Parathyroid adenoma (tissue), 2 donors: ENCODE measurements at regions not wholly inside any gene's neighbourhood (a gene's known extent, or its start where the extent isn't known, plus 50 kb on each side); places are given as distances from the start of the nearest gene placed in this dataset.
"Not testable (repeated sequence)": the region's sequence is repeated elsewhere in the genome, so short reads cannot be mapped to it uniquely, and the experiment has no call there.

Source experiments
- H2AFZ ChIP-seq: fragments of 300-600 bp; sonication (generic); one replicate; pipeline ENCODE4 v1.7.0; 2017; ENCODE audit warnings: antibody characterized with exemption, mild to moderate bottlenecking
- H3K27ac ChIP-seq: fragments of 300-600 bp; sonication (generic); one replicate; pipeline ENCODE4 v1.7.0; 2017
- H3K27me3 ChIP-seq: fragments of 300-600 bp; sonication (generic); one replicate; pipeline ENCODE4 v1.7.0; 2017; ENCODE audit warnings: low read length; ENCODE audit not compliant: control insufficient read depth, insufficient read depth
- H3K36me3 ChIP-seq: fragments of 300-600 bp; sonication (generic); one replicate; pipeline ENCODE4 v1.7.0; 2017; ENCODE audit warnings: low read length; ENCODE audit not compliant: control insufficient read depth, insufficient read depth
- H3K4me1 ChIP-seq: fragments of 300-600 bp; sonication (generic); one replicate; pipeline ENCODE4 v1.7.0; 2017; ENCODE audit warnings: control low read depth
- H3K4me2 ChIP-seq: fragments of 300-600 bp; sonication (generic); one replicate; pipeline ENCODE4 v1.7.0; 2017; ENCODE audit warnings: low read length
- H3K4me3 ChIP-seq: fragments of 300-600 bp; sonication (generic); one replicate; pipeline ENCODE4 v1.7.0; 2017; ENCODE audit warnings: low read depth, low read length
- H3K79me2 ChIP-seq: fragments of 300-600 bp; sonication (generic); one replicate; pipeline ENCODE4 v1.7.0; 2017; ENCODE audit warnings: control low read depth
- H3K9ac ChIP-seq: fragments of 300-600 bp; sonication (generic); one replicate; pipeline ENCODE4 v1.7.0; 2017; ENCODE audit warnings: mild to moderate bottlenecking
- H3K9me3 ChIP-seq: fragments of 300-600 bp; sonication (generic); one replicate; pipeline ENCODE4 v1.7.0; 2017; ENCODE audit warnings: low read length; ENCODE audit not compliant: control insufficient read depth
- TF ChIP-seq, protein P1 (sequence below): fragments of 300-600 bp; sonication (generic); IDR thresholded peaks from one replicate; pipeline ENCODE4 v1.7.0; 2017; ENCODE audit warnings: antibody characterized with exemption, mild to moderate bottlenecking
- donor health status: primary hyperparathyroidism.

DNA sequence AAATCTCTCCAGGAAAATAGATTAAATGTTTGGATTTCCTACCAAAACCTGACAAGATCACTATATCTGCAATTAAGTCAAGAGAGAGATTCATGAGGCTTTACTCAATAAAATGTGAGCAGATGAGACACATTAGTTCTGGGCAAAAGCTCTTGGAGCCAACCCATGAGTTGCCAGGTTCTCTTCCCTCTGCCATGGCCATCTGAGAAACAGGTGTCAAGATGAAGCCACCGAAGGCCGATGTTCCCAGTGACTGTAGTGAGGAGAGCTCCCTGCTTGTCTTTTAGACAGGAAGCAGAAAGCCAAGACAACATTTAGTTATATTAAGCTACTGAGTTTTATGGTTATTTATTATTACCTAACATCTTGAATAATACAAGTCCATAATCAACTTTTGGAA, 1068.7 kb downstream of the STPG2 start:
- TF ChIP-seq, protein P1, sequence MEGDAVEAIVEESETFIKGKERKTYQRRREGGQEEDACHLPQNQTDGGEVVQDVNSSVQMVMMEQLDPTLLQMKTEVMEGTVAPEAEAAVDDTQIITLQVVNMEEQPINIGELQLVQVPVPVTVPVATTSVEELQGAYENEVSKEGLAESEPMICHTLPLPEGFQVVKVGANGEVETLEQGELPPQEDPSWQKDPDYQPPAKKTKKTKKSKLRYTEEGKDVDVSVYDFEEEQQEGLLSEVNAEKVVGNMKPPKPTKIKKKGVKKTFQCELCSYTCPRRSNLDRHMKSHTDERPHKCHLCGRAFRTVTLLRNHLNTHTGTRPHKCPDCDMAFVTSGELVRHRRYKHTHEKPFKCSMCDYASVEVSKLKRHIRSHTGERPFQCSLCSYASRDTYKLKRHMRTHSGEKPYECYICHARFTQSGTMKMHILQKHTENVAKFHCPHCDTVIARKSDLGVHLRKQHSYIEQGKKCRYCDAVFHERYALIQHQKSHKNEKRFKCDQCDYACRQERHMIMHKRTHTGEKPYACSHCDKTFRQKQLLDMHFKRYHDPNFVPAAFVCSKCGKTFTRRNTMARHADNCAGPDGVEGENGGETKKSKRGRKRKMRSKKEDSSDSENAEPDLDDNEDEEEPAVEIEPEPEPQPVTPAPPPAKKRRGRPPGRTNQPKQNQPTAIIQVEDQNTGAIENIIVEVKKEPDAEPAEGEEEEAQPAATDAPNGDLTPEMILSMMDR, result no peak
- H3K9me3 ChIP-seq, result no peaks in the 10 kb centered on the region
- H3K4me1 ChIP-seq, result no peaks in the 10 kb centered on the region
- no peaks in the 10 kb centered on the region for H3K79me2 ChIP-seq
- no peak overlapping the region for H2AFZ ChIP-seq
- H3K4me2 ChIP-seq, result no peak overlapping the region
- no peaks in the 10 kb centered on the region for H3K36me3 ChIP-seq
- H3K27ac ChIP-seq, result no peak overlapping the region
- H3K27me3 ChIP-seq, result no peaks in the 10 kb centered on the region
- H3K4me3 ChIP-seq, result no peak overlapping the region
- H3K9ac ChIP-seq, result no peak overlapping the region

DNA sequence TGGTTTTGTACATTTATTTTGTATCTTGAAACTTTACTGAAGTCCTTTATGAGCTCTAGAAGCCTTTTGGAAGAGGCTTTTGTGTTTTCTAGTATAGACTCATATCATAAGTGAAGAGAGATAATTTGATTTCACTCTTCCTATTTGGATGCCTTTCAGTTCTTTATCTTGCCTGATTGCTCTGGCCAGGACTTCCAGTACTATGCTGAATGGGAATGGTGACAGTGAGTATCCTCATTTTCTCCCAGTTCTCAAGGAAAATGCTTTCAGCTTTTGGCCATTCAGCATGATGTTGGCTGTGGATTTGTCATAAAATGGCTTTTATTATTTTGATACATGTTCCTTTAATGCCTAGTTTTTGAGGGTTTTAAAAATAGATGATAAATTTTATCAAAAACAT, 1061.3 kb downstream of the STPG2 start:
- Histone ChIP-seq H3K27me3 (no peaks in the 10 kb centered on the region), H3K9me3 (no peaks in the 10 kb centered on the region), H3K4me3 (no peak overlapping the region), H3K79me2 (no peaks in the 10 kb centered on the region), H3K36me3 (no peaks in the 10 kb centered on the region), H2AFZ (no peak overlapping the region), H3K4me2 (no peak overlapping the region), H3K4me1 (no peaks in the 10 kb centered on the region), H3K9ac (no peak overlapping the region), H3K27ac (no peak overlapping the region)
- TF ChIP-seq, protein P1, result no peak

DNA sequence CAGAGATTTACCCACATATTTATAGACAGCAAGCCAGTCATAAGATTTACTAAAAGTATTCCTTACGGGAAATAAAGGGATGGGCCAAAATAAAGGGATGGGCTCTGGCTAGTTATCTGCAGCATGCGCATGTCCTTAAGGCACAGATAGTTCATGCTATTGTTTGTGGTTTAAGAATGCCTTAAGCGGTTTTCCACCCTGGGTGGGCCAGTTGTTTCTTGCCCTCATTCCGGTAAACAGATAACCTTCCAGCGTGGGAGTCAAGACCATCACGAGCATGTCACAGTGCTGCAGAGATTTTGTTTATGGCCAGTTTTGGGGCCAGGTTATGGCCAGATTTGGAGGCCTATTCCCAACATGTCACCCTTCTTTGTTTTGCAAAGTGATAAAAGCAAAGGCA, 1046.2 kb downstream of the STPG2 start:
- H3K36me3 ChIP-seq, H3K4me3 ChIP-seq, H2AFZ ChIP-seq, H3K27ac ChIP-seq, H3K4me2 ChIP-seq, H3K9me3 ChIP-seq, H3K9ac ChIP-seq, H3K4me1 ChIP-seq, H3K79me2 ChIP-seq, H3K27me3 ChIP-seq: not testable (repeated sequence)

DNA sequence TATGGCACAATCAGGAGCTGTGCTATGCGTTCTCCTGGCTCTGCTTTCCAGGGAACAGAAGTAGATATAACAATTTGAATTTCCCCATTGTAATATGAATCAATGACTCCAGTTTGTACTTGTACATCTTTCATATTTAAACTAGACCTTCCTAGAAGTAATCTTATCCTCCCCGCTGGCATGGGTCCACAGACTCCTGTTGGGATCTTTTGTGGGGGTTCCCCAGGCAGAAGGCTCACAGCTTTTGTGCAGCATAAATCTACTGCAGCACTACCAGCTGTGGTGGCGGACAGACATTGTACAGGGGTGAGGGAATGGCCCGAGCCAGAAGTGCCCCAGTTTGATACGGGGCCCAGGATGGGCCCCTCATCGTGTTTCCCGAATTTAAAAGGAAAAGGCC, 1042.1 kb downstream of the STPG2 start:
- H3K9ac ChIP-seq, H3K4me1 ChIP-seq, H3K79me2 ChIP-seq, H2AFZ ChIP-seq, H3K4me2 ChIP-seq, H3K9me3 ChIP-seq, H3K4me3 ChIP-seq, H3K27me3 ChIP-seq, H3K36me3 ChIP-seq, H3K27ac ChIP-seq: not testable (repeated sequence)

DNA sequence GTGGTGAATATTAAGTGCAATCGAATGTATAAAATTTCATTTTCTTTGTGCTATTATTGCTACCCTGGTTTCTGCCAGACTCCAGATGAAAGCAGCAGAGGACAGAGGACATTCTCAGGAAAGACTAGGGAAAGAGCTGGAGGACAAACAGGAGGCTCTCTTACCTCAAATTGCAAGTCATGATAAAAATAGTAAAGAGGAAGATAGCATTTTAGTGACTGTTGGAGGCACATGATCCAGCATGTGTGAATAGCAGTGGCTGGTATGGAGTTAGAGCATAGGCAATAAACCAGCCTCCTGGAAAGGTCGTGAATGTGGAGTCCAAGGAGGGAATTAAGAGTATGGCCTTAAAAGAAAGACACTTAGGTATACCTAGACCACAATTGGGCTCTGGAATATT, 1040.0 kb downstream of the STPG2 start:
- H3K9ac ChIP-seq, result no peak overlapping the region
- H3K27me3 ChIP-seq, result no peaks in the 10 kb centered on the region
- no peaks in the 10 kb centered on the region for H3K4me1 ChIP-seq
- no peak overlapping the region for H3K4me2 ChIP-seq
- no peaks in the 10 kb centered on the region for H3K79me2 ChIP-seq
- no peaks in the 10 kb centered on the region for H3K9me3 ChIP-seq
- no peak overlapping the region for H2AFZ ChIP-seq
- no peak overlapping the region for H3K27ac ChIP-seq
- no peaks in the 10 kb centered on the region for H3K36me3 ChIP-seq
- TF ChIP-seq, protein P1, result no peak
- H3K4me3 ChIP-seq, result no peak overlapping the region

DNA sequence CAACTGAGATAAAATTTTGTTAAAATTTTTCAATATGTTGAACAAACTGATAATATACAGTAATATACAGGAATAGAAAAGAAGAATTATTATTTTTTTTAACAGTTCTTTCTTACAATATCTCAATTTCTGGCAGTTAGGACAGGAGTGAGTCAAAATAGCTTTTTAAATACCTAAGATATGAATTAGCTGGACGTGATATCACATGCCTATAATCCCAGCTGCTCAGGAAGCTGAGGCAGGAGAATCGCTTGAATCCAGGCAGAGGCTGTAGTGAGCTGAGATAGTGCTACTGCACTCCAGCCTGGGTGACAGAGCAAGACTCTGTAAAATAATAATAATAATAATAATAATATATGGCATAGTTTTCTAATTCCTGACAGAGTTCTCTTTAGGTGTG, 1039.3 kb downstream of the STPG2 start:
- Histone ChIP-seq H3K27me3 (no peaks in the 10 kb centered on the region), H2AFZ (no peak overlapping the region), H3K27ac (no peak overlapping the region), H3K4me3 (no peak overlapping the region), H3K9me3 (no peaks in the 10 kb centered on the region), H3K36me3 (no peaks in the 10 kb centered on the region), H3K4me1 (no peaks in the 10 kb centered on the region), H3K4me2 (no peak overlapping the region), H3K9ac (no peak overlapping the region), H3K79me2 (no peaks in the 10 kb centered on the region)
- TF ChIP-seq, protein P1, result no peak
